ENCODE measurements at regions not wholly inside any gene's neighbourhood (a gene's known extent, or its start where the extent isn't known, plus 50 kb on each side); places are given as distances from the start of the nearest gene placed in this dataset.

DNA sequence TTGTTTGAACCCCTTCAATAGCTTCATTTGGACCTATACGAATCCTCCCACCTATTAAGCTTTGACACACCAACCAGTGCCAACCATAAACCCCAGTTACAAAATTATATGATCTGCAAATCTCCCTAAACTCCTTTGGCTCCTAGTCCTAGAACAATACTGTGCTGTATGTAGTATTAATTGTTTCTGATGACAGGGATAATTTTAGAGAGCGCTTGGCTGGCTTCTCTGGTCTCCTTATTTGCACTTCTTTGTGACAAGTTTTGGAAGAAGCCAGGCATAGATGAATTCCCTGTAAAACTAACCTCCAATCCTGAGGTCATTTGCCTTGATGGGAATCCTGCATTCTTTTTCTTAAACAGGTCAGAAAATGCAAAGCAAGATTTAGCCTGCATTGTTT lies 433.0 kb downstream of the PPARGC1A start:
- TF ChIP-seq CTCF (IDR thresholded peaks at IDR 0.05) (no peak), POLR2A (IDR thresholded peaks at IDR 0.05) (no peak)
